ENCODE measurements at regions not wholly inside any gene's neighbourhood (a gene's known extent, or its start where the extent isn't known, plus 50 kb on each side); places are given as distances from the start of the nearest gene placed in this dataset.
"Not testable (repeated sequence)": the region's sequence is repeated elsewhere in the genome, so short reads cannot be mapped to it uniquely, and the experiment has no call there.

DNA sequence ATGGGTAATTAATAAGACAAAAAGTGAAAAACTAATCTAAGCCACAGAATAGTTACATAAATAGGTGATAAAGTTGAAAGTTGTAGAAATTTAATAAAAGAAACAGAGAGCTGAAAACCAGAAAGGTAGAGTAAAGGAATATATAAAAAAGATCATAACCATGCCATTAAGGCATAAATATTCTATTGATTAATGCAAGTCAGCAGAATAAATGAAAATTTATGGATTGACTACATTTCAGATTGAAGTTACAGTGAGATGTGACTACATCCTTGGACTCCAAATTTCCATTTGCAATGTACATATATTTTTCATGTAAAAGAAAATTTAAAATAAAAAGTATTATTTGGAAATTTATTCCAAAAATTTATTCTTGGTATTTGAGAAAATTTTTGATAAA lies 1225.7 kb downstream of the OTOL1 start:
- Histone ChIP-seq H3K4me3 (ENCODE audit: low read length) (no peak overlapping the region), H3K27ac (ENCODE audit: low read depth in 1 of 2, low read length in 2 of 2) (no peak overlapping the region), H3K4me1 (ENCODE audit: insufficient read depth, low read length) (no peaks in the 10 kb centered on the region), H3K9me3 (ENCODE audit: control insufficient read depth in 1 of 2, insufficient read depth in 1 of 2, low read length in 2 of 2) (no peaks in the 10 kb centered on the region), H3K36me3 (ENCODE audit: insufficient read depth, low read length) (no peaks in the 10 kb centered on the region), H3K27me3 (ENCODE audit: control insufficient read depth in 1 of 2, insufficient read depth in 2 of 2, low read length in 2 of 2) (no peaks in the 10 kb centered on the region)
- intact Hi-C loops (cut with DNase I, micrococcal nuclease), result no loop called here
- Mint-ChIP-seq H3K4me3 (no peak overlapping the region), H3K36me3 (ENCODE audit: low read depth) (no peaks in the 10 kb centered on the region), H3K9me3 (no peaks in the 10 kb centered on the region), H3K27ac (no peak overlapping the region), H3K27me3 (no peaks in the 10 kb centered on the region), H3K4me1 (ENCODE audit: low read depth) (no peaks in the 10 kb centered on the region)
- ChIA-PET POLR2A (no interaction called here), CTCF (no interaction called here)
- no peak for ATAC-seq (ENCODE audit: poor library complexity)
- TF ChIP-seq, protein P1, sequence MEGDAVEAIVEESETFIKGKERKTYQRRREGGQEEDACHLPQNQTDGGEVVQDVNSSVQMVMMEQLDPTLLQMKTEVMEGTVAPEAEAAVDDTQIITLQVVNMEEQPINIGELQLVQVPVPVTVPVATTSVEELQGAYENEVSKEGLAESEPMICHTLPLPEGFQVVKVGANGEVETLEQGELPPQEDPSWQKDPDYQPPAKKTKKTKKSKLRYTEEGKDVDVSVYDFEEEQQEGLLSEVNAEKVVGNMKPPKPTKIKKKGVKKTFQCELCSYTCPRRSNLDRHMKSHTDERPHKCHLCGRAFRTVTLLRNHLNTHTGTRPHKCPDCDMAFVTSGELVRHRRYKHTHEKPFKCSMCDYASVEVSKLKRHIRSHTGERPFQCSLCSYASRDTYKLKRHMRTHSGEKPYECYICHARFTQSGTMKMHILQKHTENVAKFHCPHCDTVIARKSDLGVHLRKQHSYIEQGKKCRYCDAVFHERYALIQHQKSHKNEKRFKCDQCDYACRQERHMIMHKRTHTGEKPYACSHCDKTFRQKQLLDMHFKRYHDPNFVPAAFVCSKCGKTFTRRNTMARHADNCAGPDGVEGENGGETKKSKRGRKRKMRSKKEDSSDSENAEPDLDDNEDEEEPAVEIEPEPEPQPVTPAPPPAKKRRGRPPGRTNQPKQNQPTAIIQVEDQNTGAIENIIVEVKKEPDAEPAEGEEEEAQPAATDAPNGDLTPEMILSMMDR (IDR thresholded peaks at IDR 0.05), result no peak
- DNase-seq, result no peak

DNA sequence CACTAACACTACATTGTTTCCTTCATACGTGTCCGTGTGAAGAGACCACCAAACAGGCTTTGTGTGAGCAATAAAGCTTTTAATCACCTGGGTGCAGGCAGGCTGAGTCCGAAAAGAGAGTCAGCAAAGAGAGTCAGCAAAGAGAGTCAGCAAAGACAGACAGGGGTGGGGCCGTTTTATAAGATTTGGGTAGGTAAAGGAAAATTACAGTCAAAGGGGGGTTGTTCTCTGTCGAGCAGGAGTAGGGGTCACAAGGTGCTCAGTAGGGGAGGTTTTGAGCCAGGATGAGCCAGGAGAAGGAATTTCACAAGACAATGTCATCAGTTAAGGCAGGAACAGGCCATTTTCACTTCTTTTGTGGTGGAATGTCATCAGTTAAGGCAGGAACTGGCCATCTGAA lies 1226.2 kb downstream of the OTOL1 start:
- H3K27ac ChIP-seq (ENCODE audit: low read depth in 1 of 2, low read length in 2 of 2); H3K9me3 ChIP-seq (ENCODE audit: control insufficient read depth in 1 of 2, insufficient read depth in 1 of 2, low read length in 2 of 2); H3K4me3 ChIP-seq (ENCODE audit: low read length); H3K4me1 Mint-ChIP-seq (ENCODE audit: low read depth); H3K4me1 ChIP-seq (ENCODE audit: insufficient read depth, low read length); H3K36me3 Mint-ChIP-seq (ENCODE audit: low read depth); H3K27ac Mint-ChIP-seq; CTCF ChIA-PET; ATAC-seq (ENCODE audit: poor library complexity); POLR2A ChIA-PET; H3K4me3 Mint-ChIP-seq; H3K9me3 Mint-ChIP-seq; DNase-seq; intact Hi-C loops (cut with DNase I, micrococcal nuclease); H3K36me3 ChIP-seq (ENCODE audit: insufficient read depth, low read length); H3K27me3 ChIP-seq (ENCODE audit: control insufficient read depth in 1 of 2, insufficient read depth in 2 of 2, low read length in 2 of 2); H3K27me3 Mint-ChIP-seq: not testable (repeated sequence)

DNA sequence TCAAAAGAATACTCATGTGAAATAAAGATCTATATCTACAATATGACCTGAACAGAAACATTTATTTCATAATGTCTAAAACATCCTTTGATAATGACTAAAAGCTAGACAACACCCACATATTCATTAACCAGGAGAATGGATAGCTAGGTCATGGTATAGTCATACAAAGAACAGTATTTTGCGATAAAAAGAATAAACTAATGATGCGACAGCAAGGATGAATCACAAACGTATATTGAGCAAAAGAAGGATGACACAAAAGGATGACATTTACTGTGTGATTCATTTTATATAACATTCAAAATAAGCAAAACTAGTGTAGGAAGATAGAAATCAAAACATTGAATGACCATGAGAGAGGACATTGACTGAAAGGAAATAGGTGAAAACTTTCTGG lies 1233.1 kb downstream of the OTOL1 start:
- Histone ChIP-seq H3K9me3 (ENCODE audit: control insufficient read depth in 1 of 2, insufficient read depth in 1 of 2, low read length in 2 of 2) (no peaks in the 10 kb centered on the region), H3K36me3 (ENCODE audit: insufficient read depth, low read length) (no peaks in the 10 kb centered on the region), H3K4me3 (ENCODE audit: low read length) (no peak overlapping the region), H3K27ac (ENCODE audit: low read depth in 1 of 2, low read length in 2 of 2) (no peak overlapping the region), H3K4me1 (ENCODE audit: insufficient read depth, low read length) (no peaks in the 10 kb centered on the region), H3K27me3 (ENCODE audit: control insufficient read depth in 1 of 2, insufficient read depth in 2 of 2, low read length in 2 of 2) (no peaks in the 10 kb centered on the region)
- H3K27me3 Mint-ChIP-seq, result no peaks in the 10 kb centered on the region
- H3K4me3 Mint-ChIP-seq, result no peak overlapping the region
- peaks cover 8% of the 10 kb centered on the region for H3K9me3 Mint-ChIP-seq
- H3K4me1 Mint-ChIP-seq (ENCODE audit: low read depth), result no peaks in the 10 kb centered on the region
- intact Hi-C loops (cut with DNase I, micrococcal nuclease), result no loop called here
- no peak overlapping the region for H3K27ac Mint-ChIP-seq
- POLR2A ChIA-PET, result no interaction called here
- ATAC-seq (ENCODE audit: poor library complexity) (no peak), DNase-seq (no peak)
- CTCF ChIA-PET, result no interaction called here
- H3K36me3 Mint-ChIP-seq (ENCODE audit: low read depth), result no peaks in the 10 kb centered on the region
- TF ChIP-seq, protein P1 (IDR thresholded peaks at IDR 0.05), result no peak

DNA sequence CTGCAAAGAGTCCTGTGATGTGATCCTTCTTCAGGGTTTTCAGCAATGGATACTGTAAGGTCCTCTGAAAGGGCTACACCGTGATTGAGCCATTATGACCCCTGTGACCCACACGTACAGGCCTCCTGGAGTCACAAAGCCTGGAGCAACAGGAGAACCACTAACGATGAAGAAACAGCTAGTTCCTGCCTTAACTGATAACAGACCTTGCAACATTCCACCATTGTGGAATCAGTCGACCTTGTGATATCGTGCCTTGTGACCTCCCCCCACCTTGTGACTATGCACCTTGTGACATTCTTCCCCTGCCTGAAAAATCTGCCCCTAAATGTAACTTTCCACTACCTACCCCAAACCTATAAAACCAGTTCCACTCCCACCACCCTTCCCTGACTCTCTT lies 1235.4 kb downstream of the OTOL1 start:
- H3K9me3 Mint-ChIP-seq, H3K4me3 Mint-ChIP-seq, CTCF ChIA-PET: not testable (repeated sequence)

More for the DNA sequence above, 1235.4 kb downstream of the OTOL1 start:
- H3K27ac Mint-ChIP-seq; intact Hi-C loops (cut with DNase I, micrococcal nuclease); H3K4me3 ChIP-seq (ENCODE audit: low read length); H3K27ac ChIP-seq (ENCODE audit: low read depth in 1 of 2, low read length in 2 of 2); H3K36me3 Mint-ChIP-seq (ENCODE audit: low read depth); H3K27me3 Mint-ChIP-seq; H3K4me1 Mint-ChIP-seq (ENCODE audit: low read depth); H3K4me1 ChIP-seq (ENCODE audit: insufficient read depth, low read length); H3K9me3 ChIP-seq (ENCODE audit: control insufficient read depth in 1 of 2, insufficient read depth in 1 of 2, low read length in 2 of 2); POLR2A ChIA-PET; H3K27me3 ChIP-seq (ENCODE audit: control insufficient read depth in 1 of 2, insufficient read depth in 2 of 2, low read length in 2 of 2); DNase-seq; ATAC-seq (ENCODE audit: poor library complexity); H3K36me3 ChIP-seq (ENCODE audit: insufficient read depth, low read length): not testable (repeated sequence)

Data from CD4-positive, alpha-beta T cell (primary cell).